B cell (primary cell): ENCODE measurements at regions not wholly inside any gene's neighbourhood (a gene's known extent, or its start where the extent isn't known, plus 50 kb on each side); places are given as distances from the start of the nearest gene placed in this dataset.

Experiments
- ATAC-seq: fragments of 200-7000 bp; cut with Tn5 transposase; one replicate; pipeline ENCODE4 v1.10.0; 2021; ENCODE audit warnings: low read depth, mild to moderate bottlenecking, moderate number of reproducible peaks, moderate library complexity
- CTCF ChIA-PET: fragments of 350-600 bp; sonication (Branson Sonifier 250); formaldehyde crosslinking; loops from one replicate; lab custom pipeline; 2021; ENCODE audit warnings: antibody characterized with exemption, inconsistent platforms; lab: Charles Lee
- POLR2A ChIA-PET: fragments of 350-600 bp; sonication (Branson Sonifier 250); formaldehyde crosslinking; loops from one replicate; lab custom pipeline; 2021; ENCODE audit warnings: antibody characterized with exemption; lab: Charles Lee
- DNase-seq: peaks from one replicate; pipeline ENCODE4 v3.0.0; 2013
- H2AFZ ChIP-seq: 2 replicates; pipeline ENCODE4 v1.6.1; 2012; ENCODE audit warnings: mild to moderate bottlenecking, low read depth, low read length; ENCODE audit not compliant: insufficient read depth, poor library complexity, severe bottlenecking
- H3K27ac ChIP-seq, 2 donors: 1 replicate in 1 of 2; 2 replicates in 1 of 2; pipeline ENCODE4 v1.5.1; 2012 to 2013; ENCODE audit warnings: low read length in 2 of 2, mild to moderate bottlenecking in 2 of 2, moderate library complexity in 1 of 2
- H3K27me3 ChIP-seq, 4 experiments: fragments of 200-600 bp in 1 of 4; sonication (generic) in 1 of 4; replicated peaks in 1 of 4; 1 replicate in 2 of 4; 2 replicates in 2 of 4; pipeline versions ENCODE4 v1.6.1 to v1.7.0; 2013 to 2016; ENCODE audit warnings: low read length in 3 of 4, mild to moderate bottlenecking in 2 of 4, mixed read lengths in 1 of 4, moderate library complexity in 1 of 4; ENCODE audit not compliant: insufficient read depth in 4 of 4, control insufficient read depth in 3 of 4; ENCODE audit errors: control extremely low read depth in 1 of 4
- H3K36me3 ChIP-seq, 2 experiments: replicated peaks in 1 of 2; 1 replicate in 1 of 2; 2 replicates in 1 of 2; pipeline versions ENCODE4 v1.6.1 to v1.7.1; 2013; ENCODE audit warnings: low read length in 1 of 2; ENCODE audit not compliant: insufficient read depth in 2 of 2, control insufficient read depth in 1 of 2; ENCODE audit errors: control extremely low read depth in 1 of 2, extremely low read depth in 1 of 2
- H3K4me1 ChIP-seq, 2 donors: fragments of 200-600 bp in 1 of 2; sonication (generic) in 1 of 2; 1 replicate in 1 of 2; 2 replicates in 1 of 2; pipeline versions ENCODE4 v1.5.1 to v1.6.1; 2013 to 2017; ENCODE audit warnings: low read length in 2 of 2; ENCODE audit not compliant: control insufficient read depth in 2 of 2, insufficient read depth in 2 of 2
- H3K4me2 ChIP-seq: replicated peaks from 2 replicates; pipeline ENCODE3; 2012; ENCODE audit warnings: mild to moderate bottlenecking, low read depth, low read length; ENCODE audit not compliant: poor library complexity, severe bottlenecking
- H3K4me3 ChIP-seq, 5 experiments: fragments of 200-600 bp in 1 of 5; sonication (generic) in 1 of 5; 1 replicate in 3 of 5; 2 replicates in 2 of 5; pipeline versions ENCODE4 v1.5.1 to v1.7.0; 2011 to 2016; ENCODE audit warnings: low read length in 4 of 5, mild to moderate bottlenecking in 4 of 5, low read depth in 2 of 5, control low read depth in 1 of 5, moderate library complexity in 1 of 5; ENCODE audit not compliant: insufficient read depth in 1 of 5; ENCODE audit errors: control extremely low read depth in 1 of 5, extremely low read depth in 1 of 5
- H3K79me2 ChIP-seq: fragments of 200-600 bp; sonication (generic); one replicate; pipeline ENCODE4 v1.6.0; 2016; ENCODE audit warnings: low read length; ENCODE audit not compliant: control insufficient read depth, insufficient read depth
- H3K9ac ChIP-seq: fragments of 200-600 bp; sonication (generic); 2 replicates; pipeline ENCODE4 v1.6.1; 2017; ENCODE audit warnings: mild to moderate bottlenecking, low read length, moderate library complexity
- H3K9me3 ChIP-seq, 3 donors: one replicate each; pipeline versions ENCODE4 v1.6.1 to v1.7.1; 2013; ENCODE audit warnings: low read length in 2 of 3; ENCODE audit not compliant: control insufficient read depth in 2 of 3, insufficient read depth in 1 of 3; ENCODE audit errors: control extremely low read depth in 1 of 3
- H4K20me1 ChIP-seq: 2 replicates; pipeline ENCODE4 v1.6.0; 2012; ENCODE audit warnings: mild to moderate bottlenecking, low read length; ENCODE audit not compliant: insufficient read depth, control insufficient read depth, poor library complexity, severe bottlenecking
- H3K27ac Mint-ChIP-seq: one replicate; pipeline ENCODE4 v1.8.0; 2021; ENCODE audit warnings: mixed read lengths
- H3K27me3 Mint-ChIP-seq: one replicate; pipeline ENCODE4 v1.8.0; 2021; ENCODE audit warnings: mixed read lengths
- H3K4me1 Mint-ChIP-seq: one replicate; pipeline ENCODE4 v1.8.0; 2021; ENCODE audit warnings: mixed read lengths
- H3K4me3 Mint-ChIP-seq: one replicate; pipeline ENCODE4 v1.8.0; 2021; ENCODE audit warnings: mixed read lengths
- H3K9me3 Mint-ChIP-seq: one replicate; pipeline ENCODE4 v1.8.0; 2022; ENCODE audit warnings: mixed read lengths; ENCODE audit not compliant: insufficient read depth
- EZH2 ChIP-seq: IDR thresholded peaks from 2 replicates; pipeline ENCODE4 v1.6.1; 2012; ENCODE audit warnings: borderline replicate concordance, low read depth, mild to moderate bottlenecking, moderate library complexity, low read length; ENCODE audit not compliant: insufficient read depth, poor library complexity, severe bottlenecking
- WGBS: methylation state at CpG from one replicate; pipeline ENCODE4 v1.1.5; 2013; ENCODE audit warnings: missing lambda C conversion rate; ENCODE audit not compliant: insufficient coverage; 5-methylcytosine and 5-hydroxymethylcytosine counted together
- intact Hi-C: fragments of 100-400 bp; cut with micrococcal nuclease; formaldehyde crosslinking; loops from one replicate; pipeline ENCODE4 v1.10.0; 2022
- TF ChIP-seq, protein P1 (sequence below): fragments of 200-600 bp; IDR thresholded peaks from one replicate; pipeline ENCODE4 v1.8.0; 2022; ENCODE audit warnings: antibody characterized with exemption, mild to moderate bottlenecking

- Histone ChIP-seq H3K4me1 (no peaks in the 10 kb centered on the region), H3K4me3 (no peak overlapping the region), H3K9me3 (no peaks in the 10 kb centered on the region), H3K4me2 (no peak overlapping the region), H3K27ac (no peak overlapping the region), H4K20me1 (no peaks in the 10 kb centered on the region), H3K9ac (no peak overlapping the region), H2AFZ (no peak overlapping the region), H3K79me2 (no peaks in the 10 kb centered on the region), H3K27me3 (no peaks in the 10 kb centered on the region), H3K36me3 (no peaks in the 10 kb centered on the region)
- ATAC-seq (no peak), DNase-seq (no peak)
- no peak overlapping the region for H3K27ac Mint-ChIP-seq
- ChIA-PET POLR2A (no interaction called here), CTCF (no interaction called here)
- intact Hi-C loops = no loop called here
- TF ChIP-seq, protein P1, sequence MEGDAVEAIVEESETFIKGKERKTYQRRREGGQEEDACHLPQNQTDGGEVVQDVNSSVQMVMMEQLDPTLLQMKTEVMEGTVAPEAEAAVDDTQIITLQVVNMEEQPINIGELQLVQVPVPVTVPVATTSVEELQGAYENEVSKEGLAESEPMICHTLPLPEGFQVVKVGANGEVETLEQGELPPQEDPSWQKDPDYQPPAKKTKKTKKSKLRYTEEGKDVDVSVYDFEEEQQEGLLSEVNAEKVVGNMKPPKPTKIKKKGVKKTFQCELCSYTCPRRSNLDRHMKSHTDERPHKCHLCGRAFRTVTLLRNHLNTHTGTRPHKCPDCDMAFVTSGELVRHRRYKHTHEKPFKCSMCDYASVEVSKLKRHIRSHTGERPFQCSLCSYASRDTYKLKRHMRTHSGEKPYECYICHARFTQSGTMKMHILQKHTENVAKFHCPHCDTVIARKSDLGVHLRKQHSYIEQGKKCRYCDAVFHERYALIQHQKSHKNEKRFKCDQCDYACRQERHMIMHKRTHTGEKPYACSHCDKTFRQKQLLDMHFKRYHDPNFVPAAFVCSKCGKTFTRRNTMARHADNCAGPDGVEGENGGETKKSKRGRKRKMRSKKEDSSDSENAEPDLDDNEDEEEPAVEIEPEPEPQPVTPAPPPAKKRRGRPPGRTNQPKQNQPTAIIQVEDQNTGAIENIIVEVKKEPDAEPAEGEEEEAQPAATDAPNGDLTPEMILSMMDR = no peak
- no peak for TF ChIP-seq EZH2
- H3K4me3 Mint-ChIP-seq = no peak overlapping the region
- no peaks in the 10 kb centered on the region for H3K27me3 Mint-ChIP-seq
- no peaks in the 10 kb centered on the region for H3K4me1 Mint-ChIP-seq
- H3K9me3 Mint-ChIP-seq = peaks cover 2% of the 10 kb centered on the region
Observed at GRCh38 chr5:24805230-24805629, 160.5 kb upstream of the CDH10 start.

GRCh38 chr5:24804221-24804681, 159.5 kb upstream of the CDH10 start:
- H3K9ac ChIP-seq = no peak overlapping the region
- H3K9me3 ChIP-seq = no peaks in the 10 kb centered on the region
- H3K27me3 Mint-ChIP-seq = no peaks in the 10 kb centered on the region
- H3K4me1 ChIP-seq = no peaks in the 10 kb centered on the region
- peaks cover 2% of the 10 kb centered on the region for H3K9me3 Mint-ChIP-seq
- no peaks in the 10 kb centered on the region for H3K36me3 ChIP-seq
- no peak overlapping the region for H3K4me2 ChIP-seq
- no peaks in the 10 kb centered on the region for H3K4me1 Mint-ChIP-seq
- no peaks in the 10 kb centered on the region for H3K79me2 ChIP-seq
- no peaks in the 10 kb centered on the region for H4K20me1 ChIP-seq
- H3K27ac ChIP-seq = no peak overlapping the region
- no peak overlapping the region for H3K4me3 ChIP-seq
- no peak overlapping the region for H2AFZ ChIP-seq
- TF ChIP-seq EZH2 = no peak
- H3K27ac Mint-ChIP-seq = no peak overlapping the region
- ATAC-seq = no peak
- ChIA-PET POLR2A (no interaction called here), CTCF (no interaction called here)
- intact Hi-C loops = no loop called here
- WGBS = 90% methylated on average over 2 of the region's 3 CpGs
- DNase-seq = no peak
- H3K27me3 ChIP-seq = no peaks in the 10 kb centered on the region
- H3K4me3 Mint-ChIP-seq = no peak overlapping the region
